HG02885 (cell line): ENCODE measurements at regions not wholly inside any gene's neighbourhood (a gene's known extent, or its start where the extent isn't known, plus 50 kb on each side); places are given as distances from the start of the nearest gene placed in this dataset.

Source experiments
- ATAC-seq: cut with Tn5 transposase; IDR thresholded peaks from one replicate; pipeline ENCODE4 v1.9.1; 2021; ENCODE audit warnings: mild to moderate bottlenecking; ENCODE audit not compliant: unreplicated experiment, poor library complexity

GRCh38 chr18:28999726-29000125 lies 822.8 kb upstream of the CDH2 start:
- ATAC-seq, result no peak

- ATAC-seq, result no peak
Measured at GRCh38 chr18:28995319-28995718, 818.4 kb upstream of the CDH2 start.

- no peak for ATAC-seq
Measured at GRCh38 chr18:28984731-28985130, 807.8 kb upstream of the CDH2 start.

GRCh38 chr18:28974504-28974903 lies 797.6 kb upstream of the CDH2 start:
- ATAC-seq, result no peak

- ATAC-seq, result no peak
Measured at GRCh38 chr18:28973324-28973723, 796.4 kb upstream of the CDH2 start.

GRCh38 chr18:28972333-28972907 lies 795.5 kb upstream of the CDH2 start:
- ATAC-seq, result no peak

- no peak for ATAC-seq
Measured at GRCh38 chr18:28963481-28963880, 786.6 kb upstream of the CDH2 start.

- no peak for ATAC-seq
Measured at GRCh38 chr18:28961669-28962228, 784.8 kb upstream of the CDH2 start.

GRCh38 chr18:28960146-28960545 lies 783.2 kb upstream of the CDH2 start:
- ATAC-seq, result no peak

GRCh38 chr18:28952339-28952738 lies 775.4 kb upstream of the CDH2 start:
- no peak for ATAC-seq

GRCh38 chr18:28947900-28948299 lies 771.0 kb upstream of the CDH2 start:
- ATAC-seq, result no peak

- ATAC-seq, result no peak
Measured at GRCh38 chr18:28946471-28946870, 769.5 kb upstream of the CDH2 start.

- no peak for ATAC-seq
Measured at GRCh38 chr18:28922936-28923335, 746.0 kb upstream of the CDH2 start.

- no peak for ATAC-seq
Measured at GRCh38 chr18:28916456-28916855, 739.5 kb upstream of the CDH2 start.

GRCh38 chr18:28905509-28905908 lies 728.6 kb upstream of the CDH2 start:
- ATAC-seq, result no peak

GRCh38 chr18:28904789-28905364 lies 727.9 kb upstream of the CDH2 start:
- no peak for ATAC-seq

- no peak for ATAC-seq
Measured at GRCh38 chr18:28903306-28903705, 726.4 kb upstream of the CDH2 start.

- ATAC-seq, result no peak
Measured at GRCh38 chr18:28890791-28891190, 713.9 kb upstream of the CDH2 start.

GRCh38 chr18:28884304-28884703 lies 707.4 kb upstream of the CDH2 start:
- ATAC-seq, result no peak

- ATAC-seq, result no peak
Measured at GRCh38 chr18:28880856-28881255, 703.9 kb upstream of the CDH2 start.

GRCh38 chr18:28875059-28875458 lies 698.1 kb upstream of the CDH2 start:
- ATAC-seq, result no peak

- ATAC-seq, result no peak
Measured at GRCh38 chr18:28863396-28863795, 686.5 kb upstream of the CDH2 start.
